Breast epithelium (tissue), 3 donors: ENCODE measurements at regions not wholly inside any gene's neighbourhood (a gene's known extent, or its start where the extent isn't known, plus 50 kb on each side); places are given as distances from the start of the nearest gene placed in this dataset.

Experiments
- CTCF ChIP-seq, 3 donors: fragments of 450-650 bp; IDR thresholded peaks; one replicate each; pipeline ENCODE4 v1.5.1; 2016 to 2017; ENCODE audit warnings: antibody characterized with exemption in 3 of 3, mild to moderate bottlenecking in 3 of 3, moderate library complexity in 3 of 3
- POLR2A ChIP-seq: fragments of 450-650 bp; IDR thresholded peaks from one replicate; pipeline ENCODE4 v1.6.1; 2016; ENCODE audit warnings: antibody characterized with exemption, mild to moderate bottlenecking, moderate library complexity
- POLR2AphosphoS5 ChIP-seq, 3 donors: sonication (generic); formaldehyde crosslinking; IDR thresholded peaks; one replicate each; pipeline ENCODE4 v1.6.1; 2017; ENCODE audit warnings: antibody characterized with exemption in 3 of 3

- TF ChIP-seq CTCF (IDR thresholded peaks at IDR 0.05) (no peak), POLR2AphosphoS5 (IDR thresholded peaks at IDR 0.05) (no peak), POLR2A (no peak)
Observed at GRCh38 chr3:135867911-135868310, 97.6 kb upstream of the PPP2R3A start.
